Suprapubic skin (tissue), 4 donors: ENCODE measurements at regions not wholly inside any gene's neighbourhood (a gene's known extent, or its start where the extent isn't known, plus 50 kb on each side); places are given as distances from the start of the nearest gene placed in this dataset.

Experiments
- DNase-seq, 2 donors: peaks; one replicate each; pipeline ENCODE4 v3.0.0-alpha.2; 2019; ENCODE audit warnings: low spot score in 2 of 2
- H3K27ac ChIP-seq: fragments of 200-600 bp; sonication (generic); one replicate; pipeline ENCODE4 v1.5.1; 2019
- H3K27me3 ChIP-seq: fragments of 200-600 bp; sonication (generic); one replicate; pipeline ENCODE4 v1.5.1; 2019
- H3K36me3 ChIP-seq: fragments of 200-600 bp; sonication (generic); one replicate; pipeline ENCODE4 v1.5.1; 2019
- H3K4me1 ChIP-seq: fragments of 200-600 bp; sonication (generic); one replicate; pipeline ENCODE4 v1.5.1; 2019
- H3K4me3 ChIP-seq: fragments of 200-600 bp; sonication (generic); one replicate; pipeline ENCODE4 v1.5.1; 2019; ENCODE audit warnings: mild to moderate bottlenecking
- H3K9me3 ChIP-seq: fragments of 200-600 bp; sonication (generic); one replicate; pipeline ENCODE4 v1.5.1; 2019
- CTCF ChIP-seq, 2 donors: fragments of 200-600 bp in 1 of 2; fragments of 450-650 bp in 1 of 2; sonication (generic) in 1 of 2; IDR thresholded peaks; one replicate each; pipeline ENCODE4 v1.5.1; 2016 to 2019; ENCODE audit warnings: antibody characterized with exemption in 2 of 2, mild to moderate bottlenecking in 1 of 2, moderate library complexity in 1 of 2
- EP300 ChIP-seq: sonication (generic); formaldehyde crosslinking; IDR thresholded peaks from one replicate; pipeline ENCODE4 v1.6.1; 2017; ENCODE audit warnings: antibody characterized with exemption
- POLR2A ChIP-seq, 2 donors: fragments of 450-650 bp; IDR thresholded peaks; one replicate each; pipeline ENCODE4 v1.6.1; 2017; ENCODE audit warnings: antibody characterized with exemption in 2 of 2, mild to moderate bottlenecking in 2 of 2, moderate library complexity in 2 of 2
- POLR2AphosphoS5 ChIP-seq, 3 donors: sonication (generic); formaldehyde crosslinking; IDR thresholded peaks; one replicate each; pipeline ENCODE4 v1.6.1; 2017; ENCODE audit warnings: antibody characterized with exemption in 3 of 3
- WGBS: methylation state at CpG from one replicate; pipeline ENCODE4 v1.1.5; 2018; 5-methylcytosine and 5-hydroxymethylcytosine counted together

DNA sequence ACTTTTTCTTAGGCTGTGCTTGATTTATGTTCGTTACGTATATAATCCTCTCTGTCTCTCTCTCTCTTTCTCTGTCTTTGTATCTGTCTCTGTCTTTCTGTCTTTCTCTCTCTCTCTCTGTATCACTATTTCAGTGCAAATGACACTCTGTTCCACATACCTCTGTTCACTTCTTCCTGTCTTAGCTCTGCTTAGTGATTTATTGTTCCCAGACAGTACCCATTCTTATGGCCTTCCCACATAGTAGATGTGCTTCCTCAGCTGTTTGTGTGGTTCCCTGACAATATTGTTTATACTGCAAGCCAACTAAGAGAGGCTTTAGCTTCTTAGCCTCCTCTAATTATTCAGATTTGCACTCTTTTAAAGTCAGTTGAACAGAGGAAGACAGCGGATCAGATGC is 1244.2 kb downstream of the DIAPH3 start:
- no peaks in the 10 kb centered on the region for H3K27me3 ChIP-seq
- no peak overlapping the region for H3K27ac ChIP-seq
- H3K4me3 ChIP-seq: no peak overlapping the region
- DNase-seq: no peak
- 83% methylated on average over 3 of the region's 3 CpGs for WGBS
- TF ChIP-seq POLR2A (IDR thresholded peaks at IDR 0.05): no peak
- TF ChIP-seq POLR2AphosphoS5 (IDR thresholded peaks at IDR 0.05): no peak
- TF ChIP-seq EP300: no peak
- no peak for TF ChIP-seq CTCF (IDR thresholded peaks at IDR 0.05)
- H3K36me3 ChIP-seq: no peaks in the 10 kb centered on the region
- no peaks in the 10 kb centered on the region for H3K9me3 ChIP-seq
- H3K4me1 ChIP-seq: no peaks in the 10 kb centered on the region

DNA sequence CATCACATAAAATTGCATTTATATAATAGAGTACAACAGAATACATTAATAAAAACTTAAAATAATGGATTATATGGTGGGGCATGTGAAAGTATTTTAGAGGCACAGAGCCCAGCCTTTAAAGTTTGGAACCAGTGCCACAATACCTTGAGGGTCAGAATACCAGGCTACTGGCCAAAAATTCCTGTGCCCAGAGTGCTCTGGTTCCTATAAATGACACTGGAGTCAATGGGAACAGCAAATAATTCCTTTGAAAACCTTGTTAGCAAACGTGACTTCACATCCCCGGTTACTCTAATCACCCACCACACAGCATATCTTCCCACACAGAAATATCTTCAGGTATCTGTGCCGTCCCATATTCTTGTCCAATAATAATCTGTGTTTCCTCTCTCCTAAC is 1242.6 kb downstream of the DIAPH3 start:
- DNase-seq: no peak
- TF ChIP-seq POLR2AphosphoS5 (IDR thresholded peaks at IDR 0.05): no peak
- no peak for TF ChIP-seq POLR2A (IDR thresholded peaks at IDR 0.05)
- TF ChIP-seq CTCF (IDR thresholded peaks at IDR 0.05): no peak
- no peak for TF ChIP-seq EP300
- 57% methylated on average over 3 of the region's 3 CpGs for WGBS
- Histone ChIP-seq H3K27ac (no peak overlapping the region), H3K27me3 (no peaks in the 10 kb centered on the region), H3K4me3 (no peak overlapping the region), H3K9me3 (no peaks in the 10 kb centered on the region), H3K36me3 (no peaks in the 10 kb centered on the region), H3K4me1 (no peaks in the 10 kb centered on the region)

GRCh38 chr13:58926858-58927257 is 1236.9 kb downstream of the DIAPH3 start:
- Histone ChIP-seq H3K4me3 (no peak overlapping the region), H3K4me1 (no peaks in the 10 kb centered on the region), H3K36me3 (no peaks in the 10 kb centered on the region), H3K27ac (no peak overlapping the region), H3K27me3 (no peaks in the 10 kb centered on the region), H3K9me3 (no peaks in the 10 kb centered on the region)
- DNase-seq: no peak
- no peak for TF ChIP-seq POLR2AphosphoS5 (IDR thresholded peaks at IDR 0.05)
- TF ChIP-seq EP300: no peak
- no peak for TF ChIP-seq POLR2A (IDR thresholded peaks at IDR 0.05)
- TF ChIP-seq CTCF (IDR thresholded peaks at IDR 0.05): no peak
- 97% methylated on average over 3 of the region's 3 CpGs for WGBS

DNA sequence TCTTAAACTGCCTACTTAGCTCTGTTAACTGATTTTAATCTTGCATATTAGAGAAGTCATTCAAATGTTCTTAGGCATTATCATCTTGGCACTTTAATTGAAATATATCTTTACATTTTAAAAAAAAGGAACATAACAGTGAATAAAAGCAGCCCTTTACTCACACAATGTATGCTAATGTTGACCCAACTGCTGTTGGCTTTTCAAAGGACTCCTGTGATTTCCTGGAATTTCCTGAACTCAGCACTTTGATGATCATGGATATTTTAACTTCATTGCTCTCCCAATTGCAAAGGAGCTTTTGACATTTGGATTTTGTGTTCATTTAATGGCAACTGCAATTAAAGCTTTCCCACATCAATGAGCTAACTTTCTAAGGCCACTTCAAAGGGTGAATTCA is 1230.3 kb downstream of the DIAPH3 start:
- H3K9me3 ChIP-seq: no peaks in the 10 kb centered on the region
- H3K4me3 ChIP-seq: no peak overlapping the region
- TF ChIP-seq EP300: no peak
- no peak for DNase-seq
- H3K27ac ChIP-seq: no peak overlapping the region
- H3K27me3 ChIP-seq: no peaks in the 10 kb centered on the region
- no peaks in the 10 kb centered on the region for H3K36me3 ChIP-seq
- no peaks in the 10 kb centered on the region for H3K4me1 ChIP-seq

- Histone ChIP-seq H3K27ac (no peak overlapping the region), H3K9me3 (no peaks in the 10 kb centered on the region), H3K36me3 (no peaks in the 10 kb centered on the region), H3K4me3 (no peak overlapping the region), H3K4me1 (no peaks in the 10 kb centered on the region), H3K27me3 (no peaks in the 10 kb centered on the region)
- TF ChIP-seq CTCF (IDR thresholded peaks at IDR 0.05) (no peak), POLR2A (IDR thresholded peaks at IDR 0.05) (no peak), POLR2AphosphoS5 (IDR thresholded peaks at IDR 0.05) (no peak), EP300 (no peak)
- WGBS: 96% methylated on average over 5 of the region's 5 CpGs
- DNase-seq: no peak
Measured at GRCh38 chr13:58935689-58936088, 1228.0 kb downstream of the DIAPH3 start.

DNA sequence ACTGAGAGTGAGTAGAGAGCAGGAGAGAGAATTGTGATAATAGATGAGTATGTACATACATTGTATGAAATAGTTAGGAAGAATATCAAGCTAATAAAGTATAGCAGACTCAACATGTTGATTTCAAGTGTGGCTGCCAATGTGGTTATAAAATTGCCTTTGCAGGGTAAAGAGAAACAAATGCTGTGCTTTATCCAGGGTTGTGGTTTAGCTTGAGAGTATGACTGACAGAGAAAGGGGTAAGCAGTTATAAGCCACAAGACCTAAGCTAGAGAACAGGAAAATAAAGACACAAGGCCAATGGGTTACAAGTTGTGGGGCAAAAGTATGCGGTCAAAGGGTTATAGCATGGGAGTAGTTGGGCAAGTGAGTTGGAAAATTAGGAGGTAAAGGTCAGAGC is 1217.5 kb downstream of the DIAPH3 start:
- Histone ChIP-seq H3K27ac (no peak overlapping the region), H3K36me3 (no peaks in the 10 kb centered on the region), H3K27me3 (no peaks in the 10 kb centered on the region), H3K4me3 (no peak overlapping the region), H3K9me3 (peaks cover 7% of the 10 kb centered on the region), H3K4me1 (no peaks in the 10 kb centered on the region)
- WGBS: 84% methylated on average over 1 of the region's 1 CpG
- no peak for DNase-seq
- TF ChIP-seq CTCF (IDR thresholded peaks at IDR 0.05) (no peak), POLR2AphosphoS5 (IDR thresholded peaks at IDR 0.05) (no peak)
